ENCODE measurements at regions not wholly inside any gene's neighbourhood (a gene's known extent, or its start where the extent isn't known, plus 50 kb on each side); places are given as distances from the start of the nearest gene placed in this dataset.
"Not testable (repeated sequence)": the region's sequence is repeated elsewhere in the genome, so short reads cannot be mapped to it uniquely, and the experiment has no call there.

- H3K27ac ChIP-seq, H3K4me3 ChIP-seq: not testable (repeated sequence)
Measured at GRCh38 chr5:56397796-56398195, 164.7 kb upstream of the ANKRD55 start.

DNA sequence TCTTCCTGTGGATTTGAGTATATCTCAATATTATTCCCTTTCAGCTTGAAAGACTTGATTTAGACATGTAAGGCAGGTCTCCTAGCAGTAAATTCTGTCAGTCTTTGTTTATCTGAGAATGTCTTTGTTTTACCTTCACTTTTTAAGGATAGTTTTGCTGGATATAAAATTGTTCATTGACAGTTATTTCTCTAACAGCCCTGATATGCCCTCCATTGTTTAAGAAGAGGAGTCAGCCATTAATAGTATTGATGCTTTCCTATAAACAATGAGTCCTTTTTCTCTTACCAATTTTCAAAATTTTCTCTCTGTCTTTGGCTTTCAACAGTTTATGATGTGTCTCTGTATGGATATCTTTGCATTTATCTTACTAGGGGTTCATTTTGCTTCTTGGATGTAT, 163.5 kb upstream of the ANKRD55 start:
- Histone ChIP-seq H3K4me3 (no peak overlapping the region), H3K27ac (no peak overlapping the region)

DNA sequence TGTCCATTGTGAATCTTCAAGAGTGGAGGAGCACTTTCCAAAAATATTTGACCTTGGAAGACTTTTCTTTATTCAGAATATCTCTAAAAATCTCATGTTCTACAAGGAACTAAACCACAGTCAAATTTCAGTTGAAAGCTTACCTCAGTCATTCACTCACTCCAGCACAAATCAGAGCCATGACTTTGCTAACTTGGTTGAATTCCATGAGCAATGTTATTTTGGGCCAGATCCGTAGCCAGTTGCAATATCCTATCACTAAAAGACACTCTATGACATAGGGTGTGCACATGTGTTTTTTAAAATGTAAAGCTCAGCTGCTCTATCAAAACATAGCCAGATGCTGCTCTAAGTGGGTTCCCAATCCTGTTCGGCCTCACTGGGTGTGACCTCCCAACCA, 156.1 kb upstream of the ANKRD55 start:
- no peak overlapping the region for H3K27ac ChIP-seq
- no peak overlapping the region for H3K4me3 ChIP-seq

GRCh38 chr5:56388229-56388985, 155.3 kb upstream of the ANKRD55 start:
- H3K27ac ChIP-seq: no peak overlapping the region
- no peak overlapping the region for H3K4me3 ChIP-seq

- no peak overlapping the region for H3K27ac ChIP-seq
Measured at GRCh38 chr5:56386046-56386445, 152.9 kb upstream of the ANKRD55 start.

GRCh38 chr5:56384186-56384585, 151.1 kb upstream of the ANKRD55 start:
- no peak overlapping the region for H3K4me3 ChIP-seq

More at GRCh38 chr5:56386046-56386445, 152.9 kb upstream of the ANKRD55 start:
- no peak overlapping the region for H3K4me3 ChIP-seq

DNA sequence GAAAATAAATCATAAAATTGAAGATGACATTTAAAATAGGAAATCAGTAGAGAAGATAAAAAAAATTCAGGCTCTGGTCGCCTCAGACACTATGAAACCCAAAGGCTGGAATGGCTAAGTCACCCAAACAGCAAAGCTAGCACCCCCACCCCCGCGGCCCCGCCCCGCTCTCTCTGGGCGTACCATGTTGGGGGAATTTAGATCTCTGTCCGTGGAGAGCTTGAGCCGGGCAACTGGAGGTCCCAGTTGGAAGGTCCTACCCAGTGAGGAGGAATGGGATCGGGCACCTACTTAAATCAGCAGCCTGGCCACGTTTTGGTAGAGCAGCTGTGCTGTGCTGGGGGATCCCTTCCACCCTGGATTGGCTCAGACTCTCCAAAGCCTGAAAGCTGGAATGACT, 150.6 kb upstream of the ANKRD55 start:
- H3K4me3 ChIP-seq: no peak overlapping the region
- no peak overlapping the region for H3K27ac ChIP-seq

More at GRCh38 chr5:56384186-56384585, 151.1 kb upstream of the ANKRD55 start:
- H3K27ac ChIP-seq: no peak overlapping the region

- Histone ChIP-seq H3K27ac (no peak overlapping the region), H3K4me3 (no peak overlapping the region)
Measured at GRCh38 chr5:56382896-56383295, 149.8 kb upstream of the ANKRD55 start.

GRCh38 chr5:56377573-56377972, 144.4 kb upstream of the ANKRD55 start:
- H3K27ac ChIP-seq: no peak overlapping the region
- no peak overlapping the region for H3K4me3 ChIP-seq

- Histone ChIP-seq H3K27ac (no peak overlapping the region), H3K4me3 (no peak overlapping the region)
Measured at GRCh38 chr5:56376128-56376527, 143.0 kb upstream of the ANKRD55 start.

GRCh38 chr5:56375011-56375410, 141.9 kb upstream of the ANKRD55 start:
- Histone ChIP-seq H3K4me3 (no peak overlapping the region), H3K27ac (no peak overlapping the region)

GRCh38 chr5:56372491-56372890, 139.4 kb upstream of the ANKRD55 start:
- H3K27ac ChIP-seq, H3K4me3 ChIP-seq: not testable (repeated sequence)

DNA sequence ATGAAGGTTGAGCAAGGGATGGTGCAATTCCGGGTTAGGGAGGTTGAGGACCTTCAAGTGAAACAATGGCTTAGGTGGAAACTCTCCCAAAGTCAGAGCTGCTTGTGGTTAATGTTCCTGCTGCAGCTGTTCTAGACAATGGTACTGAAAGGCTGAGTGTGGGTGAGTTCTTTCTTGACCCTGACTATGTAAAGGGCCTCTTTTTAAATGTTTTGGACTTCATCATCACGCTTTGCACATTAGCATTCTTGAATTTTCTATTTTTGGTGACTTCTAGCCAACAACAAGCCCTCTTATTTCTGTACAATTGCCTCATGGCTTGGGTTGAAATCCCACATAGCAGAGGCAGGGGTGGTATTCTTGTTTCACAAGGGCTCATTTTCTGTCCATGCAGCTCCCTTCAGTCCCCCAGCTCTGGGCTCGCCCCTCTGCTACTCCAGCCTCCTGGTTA, 136.3 kb upstream of the ANKRD55 start:
- Histone ChIP-seq H3K4me3 (no peak overlapping the region), H3K27ac (no peak overlapping the region)

DNA sequence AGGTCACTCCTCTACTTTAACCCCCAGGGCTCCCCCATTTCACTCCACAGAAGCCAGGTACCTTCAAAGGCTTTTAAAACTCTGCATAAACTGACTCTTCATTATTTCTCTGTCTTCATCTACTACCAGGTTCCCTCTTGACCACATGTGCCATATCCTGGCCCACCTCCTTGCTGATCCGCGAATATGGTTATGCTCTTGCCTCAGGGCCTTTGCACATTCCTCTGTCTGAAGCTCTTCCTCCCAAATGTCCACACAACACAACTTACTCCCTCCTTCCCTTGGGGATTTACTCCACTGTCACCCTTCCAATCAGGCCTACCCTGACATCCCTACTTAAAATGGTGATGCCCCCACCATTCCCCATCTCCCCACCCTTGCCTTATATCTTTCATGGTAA, 134.6 kb upstream of the ANKRD55 start:
- Histone ChIP-seq H3K27ac (no peak overlapping the region), H3K4me3 (no peak overlapping the region)

DNA sequence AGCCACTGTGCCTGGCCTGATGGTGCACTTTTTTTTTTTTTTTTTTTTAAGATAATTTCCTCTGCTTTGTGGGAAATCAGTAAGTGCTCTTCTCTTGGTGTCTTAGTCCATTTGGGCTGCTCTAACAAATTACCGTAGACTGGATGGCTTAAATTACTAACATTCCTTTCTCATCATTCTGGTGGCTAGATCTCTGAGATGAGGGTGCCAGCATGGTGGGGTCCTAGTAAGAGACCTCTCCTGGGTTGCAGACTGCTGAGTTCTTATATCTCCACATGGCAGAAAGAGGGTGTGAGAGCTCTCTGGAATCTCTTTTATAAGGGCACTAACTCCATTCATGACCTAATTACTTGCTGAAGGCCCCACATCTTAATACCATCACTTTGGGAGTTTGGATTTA, 133.9 kb upstream of the ANKRD55 start:
- Histone ChIP-seq H3K27ac (no peak overlapping the region), H3K4me3 (no peak overlapping the region)

DNA sequence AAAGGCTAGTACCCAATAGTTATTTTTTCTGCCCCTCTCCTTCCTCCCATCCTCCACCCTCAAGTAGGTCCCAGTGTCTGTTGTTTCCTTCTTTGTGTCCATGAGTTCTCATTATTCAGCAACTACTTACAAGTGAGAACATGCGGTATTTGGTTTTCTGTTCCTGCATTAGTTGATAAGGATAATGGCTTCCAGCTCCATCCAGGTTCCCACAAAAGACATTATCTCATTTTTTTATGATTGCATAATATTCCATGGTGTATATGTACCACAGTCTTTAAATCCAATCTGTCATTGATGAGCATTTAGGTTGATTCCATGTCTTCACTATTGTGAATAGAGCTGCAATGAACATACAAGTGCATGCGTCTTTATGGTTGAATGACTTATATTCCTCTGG, 128.3 kb upstream of the ANKRD55 start:
- Histone ChIP-seq H3K4me3 (no peak overlapping the region), H3K27ac (no peak overlapping the region)

DNA sequence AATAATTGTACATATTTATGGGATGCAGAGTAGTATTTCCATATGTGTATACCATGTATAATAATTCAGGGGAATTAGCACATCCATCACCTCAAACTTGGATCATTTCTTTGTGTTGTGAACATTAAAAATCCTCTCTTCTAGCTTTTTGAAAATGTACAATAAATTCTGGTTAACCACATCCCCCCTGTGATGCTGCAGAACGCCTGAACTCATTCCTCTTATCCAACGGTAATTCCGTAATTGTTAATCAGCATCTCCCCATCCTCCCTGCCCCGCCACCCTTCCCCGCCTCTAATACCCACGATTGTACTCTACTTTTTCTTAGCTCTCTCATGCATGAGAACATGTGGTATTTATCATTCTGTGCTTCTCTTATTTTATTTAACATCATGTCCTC, 127.7 kb upstream of the ANKRD55 start:
- Histone ChIP-seq H3K27ac (no peak overlapping the region), H3K4me3 (no peak overlapping the region)

GRCh38 chr5:56359809-56360685, 126.9 kb upstream of the ANKRD55 start:
- H3K27ac ChIP-seq: peak overlapping the region in 2 of 21 experiments; percentile 7 to 18
- no peak overlapping the region for H3K4me3 ChIP-seq

DNA sequence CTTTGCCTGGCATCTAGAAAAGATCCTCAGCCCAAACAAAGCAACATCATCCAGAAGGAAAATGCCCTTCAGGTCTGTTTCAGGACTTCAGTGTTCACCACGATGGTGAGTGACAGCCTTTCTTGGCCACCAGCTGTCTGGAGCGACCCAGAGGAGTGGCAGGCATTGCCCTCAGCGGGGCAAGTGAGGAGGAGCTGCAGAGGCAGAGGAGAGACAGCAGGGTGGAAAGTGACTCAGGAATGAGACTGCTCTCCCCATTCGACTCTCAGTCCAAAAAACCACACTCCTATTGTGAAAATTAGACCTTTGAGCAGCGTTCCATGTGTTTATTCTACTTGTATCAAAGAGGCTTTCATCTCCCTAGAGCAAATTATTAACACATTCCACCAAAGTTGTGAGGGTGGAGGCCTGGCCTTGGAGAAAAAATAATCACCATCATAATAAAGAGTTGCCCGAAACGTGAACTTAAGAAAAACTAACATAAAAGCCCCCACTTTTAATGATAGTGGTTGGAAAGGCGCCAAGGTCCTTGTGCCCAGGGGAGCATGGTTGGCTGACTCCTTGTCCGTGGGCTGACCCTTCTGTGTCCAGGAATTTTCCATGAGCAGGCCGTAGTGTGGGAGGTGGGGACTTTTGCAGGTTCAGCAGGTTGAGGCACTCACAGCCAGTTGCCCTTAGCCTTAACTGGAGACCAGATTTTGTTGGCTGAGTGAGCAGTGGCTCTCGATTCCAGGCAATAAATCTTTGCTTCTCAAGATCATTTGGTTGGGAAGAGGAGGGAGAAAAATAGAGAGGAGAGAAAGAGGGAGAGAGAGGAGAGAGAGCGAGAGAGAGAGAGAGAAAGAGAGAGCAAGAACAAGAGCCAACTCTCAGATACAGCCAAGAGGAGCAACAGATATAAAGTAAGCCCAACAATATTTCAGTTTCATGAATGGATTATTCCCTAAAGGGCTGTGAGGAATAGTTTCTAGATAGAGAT, 125.9 kb upstream of the ANKRD55 start:
- Histone ChIP-seq H3K27ac (peak overlapping the region in 5 of 21 experiments; percentile 7 to 42 (median 18)), H3K4me3 (no peak overlapping the region)

- H3K27ac ChIP-seq: peak overlapping the region in 1 of 21 experiments; percentile 2
- H3K4me3 ChIP-seq: no peak overlapping the region
Measured at GRCh38 chr5:56358046-56358445, 124.9 kb upstream of the ANKRD55 start.

Measured in skin epidermis (tissue), 12 donors.